Fibroblast of villous mesenchyme (primary cell): ENCODE measurements at regions not wholly inside any gene's neighbourhood (a gene's known extent, or its start where the extent isn't known, plus 50 kb on each side); places are given as distances from the start of the nearest gene placed in this dataset.

Source experiments
- DNase-seq: peaks from one replicate; pipeline ENCODE4 v3.0.0-alpha.2; 2010; ENCODE audit warnings: low read depth
- H3K4me3 ChIP-seq: 2 replicates; pipeline ENCODE4 v1.5.1; 2011; ENCODE audit warnings: low read depth, mild to moderate bottlenecking, low read length
- TF ChIP-seq, protein P1 (sequence below): IDR thresholded peaks from 2 replicates; pipeline ENCODE4 v1.5.1; 2012; ENCODE audit warnings: low read depth, mild to moderate bottlenecking, low read length; ENCODE audit not compliant: insufficient read depth

DNA sequence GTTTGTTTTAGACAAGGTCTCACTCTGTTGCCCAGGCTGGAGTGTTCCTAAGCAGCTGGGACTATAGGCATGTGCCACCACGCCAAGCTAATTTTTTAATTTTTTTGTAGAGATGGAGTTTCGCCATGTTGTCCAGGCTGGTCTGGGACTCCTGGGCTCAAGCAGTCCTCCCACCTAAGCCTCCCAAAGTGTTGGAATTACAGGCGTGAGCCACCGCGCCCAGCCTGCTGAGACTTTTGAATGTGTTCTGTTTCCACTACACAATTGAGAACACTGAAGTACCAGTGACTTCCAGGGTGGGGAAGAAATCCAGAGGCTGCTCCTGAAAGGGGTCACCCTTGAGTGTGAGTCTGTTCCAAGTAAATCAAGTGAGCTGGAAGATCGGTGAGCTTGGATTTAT lies 81.3 kb upstream of the ARMC2 start:
- H3K4me3 ChIP-seq: no peak overlapping the region
- no peak for DNase-seq
- TF ChIP-seq, protein P1, sequence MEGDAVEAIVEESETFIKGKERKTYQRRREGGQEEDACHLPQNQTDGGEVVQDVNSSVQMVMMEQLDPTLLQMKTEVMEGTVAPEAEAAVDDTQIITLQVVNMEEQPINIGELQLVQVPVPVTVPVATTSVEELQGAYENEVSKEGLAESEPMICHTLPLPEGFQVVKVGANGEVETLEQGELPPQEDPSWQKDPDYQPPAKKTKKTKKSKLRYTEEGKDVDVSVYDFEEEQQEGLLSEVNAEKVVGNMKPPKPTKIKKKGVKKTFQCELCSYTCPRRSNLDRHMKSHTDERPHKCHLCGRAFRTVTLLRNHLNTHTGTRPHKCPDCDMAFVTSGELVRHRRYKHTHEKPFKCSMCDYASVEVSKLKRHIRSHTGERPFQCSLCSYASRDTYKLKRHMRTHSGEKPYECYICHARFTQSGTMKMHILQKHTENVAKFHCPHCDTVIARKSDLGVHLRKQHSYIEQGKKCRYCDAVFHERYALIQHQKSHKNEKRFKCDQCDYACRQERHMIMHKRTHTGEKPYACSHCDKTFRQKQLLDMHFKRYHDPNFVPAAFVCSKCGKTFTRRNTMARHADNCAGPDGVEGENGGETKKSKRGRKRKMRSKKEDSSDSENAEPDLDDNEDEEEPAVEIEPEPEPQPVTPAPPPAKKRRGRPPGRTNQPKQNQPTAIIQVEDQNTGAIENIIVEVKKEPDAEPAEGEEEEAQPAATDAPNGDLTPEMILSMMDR: no peak

DNA sequence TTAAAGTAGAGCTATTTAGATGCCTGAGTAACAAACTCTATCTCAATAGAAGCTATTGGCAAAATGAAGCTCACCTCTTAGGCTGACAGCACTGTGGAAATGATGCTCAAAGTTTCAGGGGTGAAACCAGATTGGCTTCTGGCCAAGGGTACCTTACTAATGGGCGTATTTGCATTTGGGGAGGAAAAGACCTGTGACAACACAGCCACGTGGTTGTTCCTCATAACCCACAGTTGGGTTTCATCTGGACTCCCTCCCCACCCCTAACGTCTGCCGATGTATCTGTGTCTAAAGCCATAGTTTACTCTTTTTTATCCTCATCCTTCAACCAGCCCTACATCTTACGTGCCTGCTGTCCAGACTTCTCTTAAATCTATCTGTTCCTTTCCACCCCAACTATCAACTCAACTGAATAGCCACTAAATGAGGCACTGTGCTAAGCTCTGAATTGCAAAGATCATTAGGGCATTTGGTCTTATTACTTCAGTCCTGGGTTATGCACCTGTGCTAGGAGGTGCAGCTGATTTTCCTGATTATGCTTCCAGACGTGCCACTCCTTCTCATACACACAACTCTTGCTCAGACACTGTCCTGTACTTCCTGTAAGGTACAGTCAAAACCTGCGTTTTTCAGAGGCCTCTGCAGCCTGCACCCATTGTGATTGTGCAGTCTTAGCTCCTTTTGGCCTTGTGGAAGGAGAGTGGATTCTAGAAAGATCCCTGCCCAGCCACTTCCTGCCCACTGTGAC lies 80.6 kb upstream of the ARMC2 start:
- DNase-seq: no peak
- no peak overlapping the region for H3K4me3 ChIP-seq
- TF ChIP-seq, protein P1: no peak

DNA sequence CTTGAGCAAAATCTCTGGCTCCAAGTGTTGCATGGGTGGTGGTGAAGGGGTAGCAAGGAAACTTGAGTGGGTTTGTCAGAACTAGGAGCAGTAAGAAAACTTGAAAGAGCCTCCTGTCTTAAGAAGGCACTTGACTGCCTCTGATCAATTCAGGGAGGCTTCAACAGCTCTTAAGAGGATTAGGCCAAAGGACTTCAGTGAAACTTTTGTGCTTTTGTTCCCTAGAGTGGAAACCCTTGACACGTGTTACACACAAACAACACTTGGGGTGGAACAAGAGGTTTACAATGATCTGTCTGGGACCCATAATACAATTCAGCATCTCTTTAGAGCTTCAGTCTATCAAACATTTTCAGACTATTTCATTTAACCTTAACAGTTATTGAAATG lies 80.1 kb upstream of the ARMC2 start:
- no peak overlapping the region for H3K4me3 ChIP-seq
- TF ChIP-seq, protein P1: no peak
- no peak for DNase-seq

DNA sequence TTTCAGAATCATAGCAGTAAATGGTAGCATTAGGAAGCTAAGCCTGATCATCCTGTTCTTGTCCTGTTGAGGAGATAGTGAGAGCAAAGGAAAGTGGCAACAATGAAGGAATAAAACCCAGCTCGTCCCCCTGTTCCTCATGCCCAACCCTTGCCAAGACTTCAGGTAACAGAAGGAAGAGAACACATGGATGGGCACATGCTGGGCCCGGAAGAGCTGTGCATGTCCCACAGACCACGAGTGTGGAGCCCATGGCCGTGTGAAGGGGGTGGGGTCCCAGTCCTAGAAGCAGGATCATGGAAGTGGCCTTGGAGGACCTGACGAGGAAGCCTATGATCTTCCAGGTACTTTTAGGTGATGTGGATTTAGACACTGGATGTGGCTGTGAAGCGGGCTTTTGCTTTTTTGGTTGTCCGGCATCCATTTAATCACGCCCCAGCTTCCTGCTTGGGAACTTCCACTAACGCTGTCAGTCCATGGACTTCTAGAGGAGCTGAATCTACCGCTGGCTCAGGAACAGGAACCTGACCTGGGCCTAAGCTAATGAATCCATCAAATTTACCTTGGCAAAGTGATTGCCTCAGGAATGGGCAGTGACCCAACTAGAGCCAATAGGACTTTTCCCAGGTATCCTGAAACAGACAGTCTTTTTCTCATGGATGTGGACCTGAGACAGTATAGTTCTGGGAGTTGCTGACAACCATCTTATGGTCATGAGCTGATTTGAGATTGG lies 79.3 kb upstream of the ARMC2 start:
- DNase-seq: no peak
- TF ChIP-seq, protein P1: no peak
- H3K4me3 ChIP-seq: no peak overlapping the region

DNA sequence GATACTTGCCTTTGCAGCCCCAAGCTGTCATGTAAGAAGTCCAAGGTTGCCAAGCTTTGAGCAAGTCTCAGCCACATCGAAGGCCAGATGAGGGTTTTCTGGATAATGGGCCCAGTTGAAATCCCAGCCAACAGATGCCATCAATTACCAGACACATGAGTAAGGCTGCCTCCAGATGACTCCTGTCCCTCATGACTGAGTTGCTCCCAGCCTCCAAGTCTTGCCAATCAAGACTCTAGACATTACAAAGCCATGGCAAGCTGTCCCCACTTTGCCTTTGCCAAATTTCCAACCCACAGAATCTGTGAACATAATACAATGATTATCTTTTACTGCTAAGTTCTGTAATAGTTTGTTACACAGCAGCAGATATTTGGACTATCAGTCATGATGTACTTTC lies 76.8 kb upstream of the ARMC2 start:
- TF ChIP-seq, protein P1: no peak
- no peak overlapping the region for H3K4me3 ChIP-seq
- no peak for DNase-seq

DNA sequence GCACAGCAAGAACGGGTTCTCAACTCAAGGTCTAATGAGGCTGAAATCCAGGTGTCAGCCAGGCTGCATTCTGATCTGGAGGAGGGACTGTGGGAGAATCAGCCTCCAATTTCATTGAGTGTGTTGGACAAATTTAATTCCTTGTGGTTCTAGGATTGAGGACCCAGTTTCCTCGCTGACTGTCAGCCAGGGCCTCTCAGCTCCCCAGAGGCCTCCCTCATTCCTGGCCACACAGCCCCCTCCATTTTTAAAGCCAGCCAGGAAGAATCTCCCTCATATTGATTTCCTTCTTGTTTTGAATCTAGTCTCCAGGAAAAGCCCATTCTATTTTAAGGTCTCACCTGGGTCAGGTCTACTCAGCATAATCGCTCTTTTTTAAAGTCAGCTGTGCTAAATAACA lies 73.7 kb upstream of the ARMC2 start:
- no peak overlapping the region for H3K4me3 ChIP-seq
- TF ChIP-seq, protein P1: no peak
- no peak for DNase-seq
